ENCODE measurements at regions not wholly inside any gene's neighbourhood (a gene's known extent, or its start where the extent isn't known, plus 50 kb on each side); places are given as distances from the start of the nearest gene placed in this dataset.

- Histone ChIP-seq H4K91ac (replicated peaks; ENCODE audit: insufficient read length, low read length) (no peak overlapping the region), H2AK5ac (ENCODE audit: low read depth, low read length) (no peak overlapping the region), H3K79me1 (ENCODE audit: low read depth, low read length) (no peaks in the 10 kb centered on the region), H2BK12ac (ENCODE audit: low read depth, low read length) (no peak overlapping the region), H2BK20ac (ENCODE audit: low read length) (no peak overlapping the region), H3K9ac (replicated peaks in 1 of 4; ENCODE audit: extremely low read depth in 1 of 4, low read depth in 3 of 4, low read length in 3 of 4) (no peak overlapping the region), H3K23ac (ENCODE audit: insufficient read length) (no peak overlapping the region), H3K4me3 (ENCODE audit: extremely low read depth in 1 of 4, insufficient read depth in 2 of 4, low read depth in 3 of 4, low read length in 4 of 4) (no peak overlapping the region), H3K4me2 (ENCODE audit: insufficient read depth in 1 of 2, low read depth in 2 of 2, low read length in 2 of 2) (no peak overlapping the region), H3K56ac (replicated peaks; ENCODE audit: insufficient read length, low read depth, low read length) (no peak overlapping the region), H3K9me3 (ENCODE audit: insufficient read depth in 2 of 2, low read depth in 1 of 2, low read length in 1 of 2) (no peaks in the 10 kb centered on the region), H3K18ac (ENCODE audit: extremely low read depth, low read length) (no peak overlapping the region), H3K23me2 (ENCODE audit: low read depth, low read length) (no peaks in the 10 kb centered on the region), H3K14ac (ENCODE audit: insufficient read length) (no peak overlapping the region), H2BK15ac (ENCODE audit: low read length) (no peak overlapping the region), H3K79me2 (ENCODE audit: control insufficient read depth in 1 of 2, insufficient read depth in 2 of 2, low read length in 2 of 2) (no peaks in the 10 kb centered on the region), H3K36me3 (ENCODE audit: control insufficient read depth in 2 of 4, insufficient read depth in 4 of 4, low read length in 3 of 4) (no peaks in the 10 kb centered on the region), H4K5ac (ENCODE audit: insufficient read length, low read depth, low read length) (no peak overlapping the region), H3K4ac (replicated peaks; ENCODE audit: insufficient read length, low read depth, low read length) (no peak overlapping the region), H3K27ac (ENCODE audit: low read depth, low read length) (no peak overlapping the region), H2AFZ (ENCODE audit: low read length) (no peak overlapping the region), H4K20me1 (replicated peaks in 1 of 2; ENCODE audit: control insufficient read depth in 1 of 2, insufficient read depth in 2 of 2, low read length in 2 of 2) (no peaks in the 10 kb centered on the region), H3K4me1 (replicated peaks in 1 of 4; ENCODE audit: control insufficient read depth in 3 of 4, insufficient read depth in 4 of 4, low read length in 3 of 4) (no peaks in the 10 kb centered on the region), H3K27me3 (replicated peaks in 1 of 4; ENCODE audit: control insufficient read depth in 3 of 4, extremely low read depth in 1 of 4, insufficient read depth in 3 of 4, low read length in 3 of 4) (no peaks in the 10 kb centered on the region; a peak in 1 of 7 replicates), H2BK120ac (replicated peaks; ENCODE audit: low read depth, low read length) (no peak overlapping the region), H2BK5ac (ENCODE audit: low read depth, low read length) (no peak overlapping the region), H4K8ac (ENCODE audit: extremely low read depth, insufficient read depth, low read length) (no peak overlapping the region)
- FAIRE-seq (no peak), DNase-seq (ENCODE audit: low read depth in 1 of 2, low spot score in 2 of 2) (no peak)
- 77% methylated on average over 5 of the region's 5 CpGs; no CpG with 5 or more reads in 1 of the 2 experiments for WGBS, 2 experiments (ENCODE audit: extremely low coverage in 1 of 2, insufficient coverage in 1 of 2, insufficient read length in 1 of 2, insufficient replicate concordance in 2 of 2, low coverage in 1 of 2, low lambda C conversion rate in 2 of 2, missing lambda C conversion rate in 1 of 2)
- CTCF ChIA-PET (ENCODE audit: partially characterized antibody) = no interaction called here
- POLR2A ChIA-PET (ENCODE audit: partially characterized antibody) = no interaction called here
- TF ChIP-seq CHD7 (IDR thresholded peaks at IDR 0.05; ENCODE audit: insufficient replicate concordance, low read length) = no peak
These were observed 91.7 kb downstream of the AIPL1 start for GRCh38 chr17:6343191-6343590.

Data from H1 (cell line).